NB4 (cell line): ENCODE measurements at regions not wholly inside any gene's neighbourhood (a gene's known extent, or its start where the extent isn't known, plus 50 kb on each side); places are given as distances from the start of the nearest gene placed in this dataset.

Experiments used
- MYC ChIP-seq: IDR thresholded peaks from 2 replicates; pipeline ENCODE4 v1.6.1; 2011; ENCODE audit warnings: low read depth, low read length
- POLR2A ChIP-seq: IDR thresholded peaks from 2 replicates; pipeline ENCODE4 v1.6.1; 2011; ENCODE audit warnings: mild to moderate bottlenecking; ENCODE audit not compliant: insufficient read length; ENCODE audit errors: extremely low read depth
- TF ChIP-seq, protein P1 (sequence below): IDR thresholded peaks from one replicate; pipeline ENCODE4 v1.5.1; 2012; ENCODE audit warnings: low read depth, low read length
- TF ChIP-seq, protein P2 (sequence below): IDR thresholded peaks from 2 replicates; pipeline ENCODE4 v1.6.1; 2011; ENCODE audit warnings: low read depth, low read length

DNA sequence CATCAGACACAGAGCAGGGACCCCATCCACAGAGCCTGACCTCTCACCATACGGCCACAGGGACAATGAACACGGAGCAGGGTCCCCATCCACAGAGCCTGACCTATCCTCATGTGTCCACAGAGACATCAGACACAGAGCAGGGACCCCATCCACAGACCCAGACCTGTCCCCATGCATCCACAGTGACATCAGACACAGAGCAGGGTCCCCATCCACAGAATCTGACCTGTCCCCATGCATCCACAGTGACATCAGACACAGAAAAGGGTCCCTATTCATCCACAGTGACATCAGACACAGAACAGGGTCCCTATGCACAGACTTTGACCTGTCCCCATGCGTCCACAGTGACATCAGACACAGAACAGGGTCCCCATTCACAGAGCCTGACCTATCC is 325.1 kb upstream of the RAB6C start:
- TF ChIP-seq, protein P1, sequence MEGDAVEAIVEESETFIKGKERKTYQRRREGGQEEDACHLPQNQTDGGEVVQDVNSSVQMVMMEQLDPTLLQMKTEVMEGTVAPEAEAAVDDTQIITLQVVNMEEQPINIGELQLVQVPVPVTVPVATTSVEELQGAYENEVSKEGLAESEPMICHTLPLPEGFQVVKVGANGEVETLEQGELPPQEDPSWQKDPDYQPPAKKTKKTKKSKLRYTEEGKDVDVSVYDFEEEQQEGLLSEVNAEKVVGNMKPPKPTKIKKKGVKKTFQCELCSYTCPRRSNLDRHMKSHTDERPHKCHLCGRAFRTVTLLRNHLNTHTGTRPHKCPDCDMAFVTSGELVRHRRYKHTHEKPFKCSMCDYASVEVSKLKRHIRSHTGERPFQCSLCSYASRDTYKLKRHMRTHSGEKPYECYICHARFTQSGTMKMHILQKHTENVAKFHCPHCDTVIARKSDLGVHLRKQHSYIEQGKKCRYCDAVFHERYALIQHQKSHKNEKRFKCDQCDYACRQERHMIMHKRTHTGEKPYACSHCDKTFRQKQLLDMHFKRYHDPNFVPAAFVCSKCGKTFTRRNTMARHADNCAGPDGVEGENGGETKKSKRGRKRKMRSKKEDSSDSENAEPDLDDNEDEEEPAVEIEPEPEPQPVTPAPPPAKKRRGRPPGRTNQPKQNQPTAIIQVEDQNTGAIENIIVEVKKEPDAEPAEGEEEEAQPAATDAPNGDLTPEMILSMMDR: no peak
- TF ChIP-seq POLR2A (no peak), MYC (no peak)
- TF ChIP-seq, protein P2, sequence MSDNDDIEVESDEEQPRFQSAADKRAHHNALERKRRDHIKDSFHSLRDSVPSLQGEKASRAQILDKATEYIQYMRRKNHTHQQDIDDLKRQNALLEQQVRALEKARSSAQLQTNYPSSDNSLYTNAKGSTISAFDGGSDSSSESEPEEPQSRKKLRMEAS: no peak
